HEK293 (cell line): ENCODE measurements at regions not wholly inside any gene's neighbourhood (a gene's known extent, or its start where the extent isn't known, plus 50 kb on each side); places are given as distances from the start of the nearest gene placed in this dataset.

Experiments used
- PBX3 ChIP-seq: sonication (generic); formaldehyde crosslinking; IDR thresholded peaks from 2 replicates; pipeline ENCODE4 v1.8.1; 2022; ENCODE audit warnings: mild to moderate bottlenecking, moderate library complexity, missing genetic modification reagents
- PRDM4 ChIP-seq: fragments of 450-650 bp; formaldehyde crosslinking; IDR thresholded peaks from 2 replicates; pipeline ENCODE4 v1.5.1; 2017; ENCODE audit warnings: missing biosample characterization, missing genetic modification characterization
- ZBTB7A ChIP-seq: fragments of 450-650 bp; formaldehyde crosslinking; IDR thresholded peaks from 2 replicates; pipeline ENCODE4 v1.5.1; 2016; ENCODE audit warnings: low read depth, missing biosample characterization, missing genetic modification characterization
- ZNF23 ChIP-seq: fragments of 450-650 bp; formaldehyde crosslinking; IDR thresholded peaks from 2 replicates; pipeline ENCODE4 v1.5.1; 2016; ENCODE audit warnings: missing biosample characterization, missing genetic modification characterization, borderline replicate concordance
- ZNF341 ChIP-seq: fragments of 450-650 bp; formaldehyde crosslinking; IDR thresholded peaks from 2 replicates; pipeline ENCODE4; 2016; ENCODE audit warnings: low read depth, missing biosample characterization, missing genetic modification characterization
- ZNF362 ChIP-seq: fragments of 450-650 bp; formaldehyde crosslinking; IDR thresholded peaks from 2 replicates; pipeline ENCODE4 v1.5.1; 2016; ENCODE audit warnings: missing biosample characterization, missing genetic modification characterization

- TF ChIP-seq ZNF23: no peak
- no peak for TF ChIP-seq PRDM4 (tag by site-specific recombination)
- no peak for TF ChIP-seq ZNF341
- TF ChIP-seq PBX3: no peak
- no peak for TF ChIP-seq ZBTB7A
- no peak for TF ChIP-seq ZNF362 (tag by site-specific recombination)
Measured at GRCh38 chr4:24141836-24142235, 252.0 kb upstream of the PPARGC1A start.
